GM18511 (cell line): ENCODE measurements at regions not wholly inside any gene's neighbourhood (a gene's known extent, or its start where the extent isn't known, plus 50 kb on each side); places are given as distances from the start of the nearest gene placed in this dataset.

Source experiments
- ATAC-seq: cut with Tn5 transposase; IDR thresholded peaks from one replicate; pipeline ENCODE4 v1.9.1; 2021; ENCODE audit warnings: mild to moderate bottlenecking, moderate library complexity; ENCODE audit not compliant: unreplicated experiment

- no peak for ATAC-seq
Measured at GRCh38 chr2:6326958-6327357, 538.7 kb downstream of the CMPK2 start.

DNA sequence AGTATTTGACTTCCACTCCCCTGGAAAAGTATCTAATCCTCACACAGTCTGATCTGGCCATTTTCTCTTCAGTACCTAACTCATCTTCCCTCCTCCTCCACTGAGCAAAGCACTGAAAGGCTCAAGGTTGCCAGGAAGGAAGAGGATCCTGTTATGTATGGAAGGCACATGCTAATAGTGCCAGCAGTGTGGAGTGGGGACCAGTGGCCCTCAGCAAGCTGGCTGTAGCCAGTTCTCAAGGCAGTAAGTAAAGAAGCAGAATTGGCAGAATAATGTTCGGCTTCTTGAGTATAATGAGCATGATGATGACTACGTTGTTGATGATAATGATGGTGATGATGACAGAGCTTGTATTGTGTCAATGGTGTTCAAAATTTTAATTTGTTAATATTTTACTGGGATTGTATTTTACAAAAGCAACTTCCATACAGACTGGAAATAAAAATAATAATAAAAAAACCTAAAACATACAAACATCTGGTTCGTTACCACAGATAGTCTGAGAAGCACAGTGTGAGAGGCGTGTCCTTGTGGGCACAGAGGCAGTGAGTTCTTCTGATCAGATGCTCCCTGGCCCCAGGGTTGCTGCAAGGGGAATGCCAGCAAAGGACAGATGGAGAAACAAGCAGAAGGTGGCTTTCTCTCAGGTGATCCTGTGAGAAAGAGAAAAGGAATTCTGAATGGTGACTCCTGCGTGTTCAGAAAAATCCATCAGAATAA lies 528.8 kb downstream of the CMPK2 start:
- ATAC-seq: no peak

- no peak for ATAC-seq
Measured at GRCh38 chr2:6337472-6337820, 528.3 kb downstream of the CMPK2 start.

DNA sequence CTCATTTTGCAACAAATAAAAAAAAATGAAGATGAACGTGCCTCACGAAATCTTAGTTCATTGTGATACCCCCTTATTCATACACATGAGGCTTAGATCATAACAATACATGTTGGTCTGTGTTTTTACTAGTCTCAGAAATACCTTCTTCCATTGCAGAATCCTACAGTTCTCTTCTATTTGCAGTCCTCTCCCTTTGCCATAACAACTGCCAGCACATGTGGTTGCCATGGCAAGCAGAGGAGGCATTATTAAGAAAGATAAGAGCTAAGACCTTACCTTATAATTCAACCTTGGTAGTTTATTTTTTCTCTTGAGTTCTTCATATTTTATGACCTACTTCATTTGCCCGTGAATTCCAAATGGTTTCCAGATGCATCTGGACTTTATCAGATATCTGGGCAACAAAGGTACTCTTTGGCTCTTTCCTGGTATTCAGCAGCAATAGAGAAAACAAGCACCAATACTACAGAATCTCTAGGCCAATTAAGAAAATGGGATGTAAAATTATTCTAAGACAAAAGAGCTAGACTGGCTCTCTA lies 524.0 kb downstream of the CMPK2 start:
- ATAC-seq: no peak

DNA sequence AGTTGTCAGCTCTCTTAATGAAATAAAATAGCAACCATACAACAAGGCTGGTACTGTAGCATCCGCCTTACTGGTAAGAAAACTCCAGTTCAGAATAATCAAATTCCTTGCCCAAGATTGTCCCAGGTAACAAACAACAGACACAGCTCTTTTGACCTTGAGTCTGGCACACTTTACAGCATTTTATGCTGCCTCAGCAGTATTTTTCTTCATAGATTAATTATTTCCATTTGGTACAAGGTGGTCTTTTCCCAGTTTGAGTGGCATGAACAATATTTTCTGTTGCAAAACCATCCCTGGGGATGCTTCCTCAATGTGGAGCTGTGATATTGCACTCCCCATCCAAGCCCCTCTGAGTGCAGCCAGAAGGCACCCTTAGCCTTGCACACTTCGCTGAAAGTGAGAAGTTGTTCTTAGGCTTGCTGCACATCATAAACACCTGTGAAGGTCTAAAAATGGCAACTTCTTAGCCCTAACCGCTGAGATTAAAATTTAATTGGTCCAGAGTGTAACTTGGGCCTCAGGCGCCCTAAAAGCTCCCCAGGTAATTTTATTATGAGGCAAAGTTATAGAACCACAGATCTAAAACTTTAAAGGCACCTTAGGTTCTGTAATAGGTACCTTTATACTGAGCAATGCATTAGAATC lies 523.3 kb downstream of the CMPK2 start:
- ATAC-seq: no peak

DNA sequence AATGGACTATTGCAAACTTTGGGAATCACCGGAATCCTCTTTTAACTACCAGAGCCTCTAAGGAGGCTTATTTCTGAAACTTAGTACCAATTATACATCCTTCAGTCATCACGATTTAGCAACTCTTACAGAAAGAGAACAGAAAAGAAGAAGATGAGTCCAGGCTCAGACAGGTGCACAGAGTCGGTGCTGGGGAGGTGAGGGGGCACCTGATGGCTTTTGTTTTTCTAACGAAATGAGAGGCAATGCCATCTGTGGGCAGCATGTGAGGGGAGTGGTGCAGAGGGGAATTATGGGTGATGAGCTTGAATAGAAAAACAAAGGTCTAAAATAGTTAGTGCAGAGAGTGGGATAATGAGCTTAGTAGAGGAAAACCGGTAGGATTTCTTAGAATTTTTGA lies 522.6 kb downstream of the CMPK2 start:
- ATAC-seq: no peak

GRCh38 chr2:6352247-6352646 lies 513.5 kb downstream of the CMPK2 start:
- ATAC-seq: peak; percentile 85

DNA sequence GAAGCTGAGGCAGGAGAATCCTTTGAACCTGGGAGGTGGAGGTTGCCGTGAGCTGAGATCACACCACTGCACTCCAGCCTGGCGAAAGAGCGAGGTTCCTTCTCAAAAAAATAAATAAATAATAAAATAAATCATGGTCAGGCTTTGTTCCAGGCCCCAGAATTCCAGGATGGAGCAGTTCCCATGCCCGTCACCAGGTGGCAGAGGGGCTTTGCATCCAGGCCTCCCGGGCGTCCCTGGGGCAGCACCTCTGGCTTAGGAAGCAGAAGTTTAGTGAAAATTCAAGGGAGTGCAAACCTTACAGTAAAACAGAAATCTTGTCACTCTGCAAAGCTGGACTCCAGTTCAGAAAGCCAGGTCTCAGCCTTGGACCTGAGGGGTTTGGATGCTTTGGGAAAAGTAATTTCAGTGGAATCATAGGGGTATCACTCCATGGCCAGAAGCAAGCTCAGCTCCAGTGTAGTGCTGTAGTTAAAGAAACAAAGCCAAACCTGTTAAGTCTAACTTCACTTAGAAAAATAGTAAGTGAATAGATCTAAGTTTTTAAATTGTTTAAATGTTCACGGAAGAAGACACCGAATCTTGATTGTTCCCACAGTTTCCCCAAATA lies 512.7 kb downstream of the CMPK2 start:
- no peak for ATAC-seq

DNA sequence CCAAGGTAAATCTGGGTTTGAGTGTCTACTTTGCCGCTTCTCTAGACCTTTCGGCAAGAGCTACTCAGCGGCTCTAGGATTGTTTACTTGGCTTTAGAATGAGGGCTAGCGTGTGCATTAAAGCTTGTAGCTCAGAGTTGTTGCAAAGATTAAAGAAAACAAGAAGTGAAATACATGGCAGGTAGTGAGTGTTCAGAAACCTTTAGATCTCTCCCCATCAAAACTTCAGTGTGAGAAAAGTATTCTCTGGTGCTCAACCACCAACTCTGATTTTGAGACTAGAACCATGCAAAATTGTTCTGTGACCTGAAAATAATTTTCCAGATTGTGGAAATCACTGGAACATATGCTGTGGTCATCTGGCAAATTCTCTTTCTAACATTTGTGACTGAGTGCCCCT lies 512.0 kb downstream of the CMPK2 start:
- ATAC-seq: no peak

- ATAC-seq: no peak
Measured at GRCh38 chr2:6354546-6354945, 511.2 kb downstream of the CMPK2 start.

- ATAC-seq: no peak
Measured at GRCh38 chr2:6355886-6356761, 509.6 kb downstream of the CMPK2 start.

DNA sequence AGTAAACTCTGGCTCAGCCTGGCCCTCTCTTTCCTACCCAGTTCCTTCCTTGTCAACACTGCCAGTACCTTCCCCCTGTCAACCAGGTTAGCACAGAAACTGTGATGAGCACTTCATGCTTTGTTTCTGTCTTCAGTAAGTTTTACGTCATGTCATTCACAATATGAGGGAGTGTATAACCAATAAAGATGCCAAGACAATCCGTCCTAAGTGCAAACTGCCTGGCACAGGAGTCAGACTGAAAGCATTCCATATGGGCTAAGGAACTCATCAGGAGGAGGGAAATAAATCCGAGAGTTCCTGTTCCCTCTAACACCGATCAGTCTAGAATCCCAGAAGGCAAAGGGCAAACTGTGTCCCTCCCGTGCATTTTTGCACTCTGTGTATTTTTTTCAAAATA lies 507.2 kb downstream of the CMPK2 start:
- no peak for ATAC-seq

DNA sequence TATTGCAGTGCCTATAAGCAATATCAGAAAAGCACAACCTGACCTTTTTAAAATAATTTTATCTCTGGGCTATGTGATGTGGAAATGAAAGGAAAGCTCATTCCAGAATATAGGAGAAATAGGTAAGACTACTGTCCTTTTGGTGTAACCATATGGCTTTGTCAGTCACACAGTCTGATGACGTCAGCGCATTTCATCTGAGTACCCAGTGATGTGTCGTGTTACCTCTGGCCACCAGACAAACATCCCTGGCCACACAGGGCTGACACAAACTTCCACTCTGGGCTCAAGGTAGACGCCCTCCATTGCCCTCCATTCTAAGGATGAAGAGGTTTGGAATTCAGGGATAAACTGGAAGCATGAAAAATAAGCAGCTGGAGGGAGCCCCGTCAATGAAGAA lies 506.7 kb downstream of the CMPK2 start:
- ATAC-seq: no peak

DNA sequence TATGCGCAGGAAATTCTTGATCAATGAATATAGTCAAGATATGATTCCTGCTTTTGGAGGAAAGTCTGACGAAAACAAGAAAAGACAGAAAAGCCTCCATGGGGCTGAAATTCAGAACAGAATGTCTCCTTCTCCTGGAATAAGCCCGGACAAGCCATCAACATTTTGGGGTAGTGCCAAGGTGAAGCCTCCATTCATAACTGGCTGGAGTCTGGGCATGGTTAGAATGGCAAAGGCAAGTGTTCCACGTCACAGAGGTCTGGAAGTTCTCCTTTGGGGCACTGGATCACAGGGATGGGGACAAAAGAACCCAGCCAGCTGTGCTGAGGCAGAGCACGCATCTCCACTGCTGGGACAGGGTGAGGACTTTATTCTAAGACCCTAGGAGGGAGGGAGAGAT lies 505.7 kb downstream of the CMPK2 start:
- ATAC-seq: no peak

GRCh38 chr2:6362671-6363450 lies 502.8 kb downstream of the CMPK2 start:
- ATAC-seq: no peak

- ATAC-seq: no peak
Measured at GRCh38 chr2:6368281-6368680, 497.4 kb downstream of the CMPK2 start.

DNA sequence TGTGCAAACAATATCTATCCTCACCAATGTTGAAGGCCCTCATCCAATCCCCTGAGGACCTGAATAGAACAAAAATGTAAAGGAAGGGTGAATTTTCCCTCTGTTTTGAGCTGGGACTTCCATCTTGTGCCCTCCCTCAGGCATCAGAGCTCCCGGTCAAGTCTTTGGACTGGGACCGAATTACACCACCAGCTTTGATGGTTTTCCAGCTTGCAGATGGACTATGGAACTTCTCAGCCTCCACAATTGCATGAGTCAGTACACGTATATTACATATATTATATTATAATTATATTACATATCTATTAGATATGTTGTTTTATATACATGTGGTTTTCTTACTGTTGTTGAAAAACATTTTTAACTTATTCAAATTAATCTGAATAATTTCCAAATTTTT lies 496.4 kb downstream of the CMPK2 start:
- no peak for ATAC-seq

DNA sequence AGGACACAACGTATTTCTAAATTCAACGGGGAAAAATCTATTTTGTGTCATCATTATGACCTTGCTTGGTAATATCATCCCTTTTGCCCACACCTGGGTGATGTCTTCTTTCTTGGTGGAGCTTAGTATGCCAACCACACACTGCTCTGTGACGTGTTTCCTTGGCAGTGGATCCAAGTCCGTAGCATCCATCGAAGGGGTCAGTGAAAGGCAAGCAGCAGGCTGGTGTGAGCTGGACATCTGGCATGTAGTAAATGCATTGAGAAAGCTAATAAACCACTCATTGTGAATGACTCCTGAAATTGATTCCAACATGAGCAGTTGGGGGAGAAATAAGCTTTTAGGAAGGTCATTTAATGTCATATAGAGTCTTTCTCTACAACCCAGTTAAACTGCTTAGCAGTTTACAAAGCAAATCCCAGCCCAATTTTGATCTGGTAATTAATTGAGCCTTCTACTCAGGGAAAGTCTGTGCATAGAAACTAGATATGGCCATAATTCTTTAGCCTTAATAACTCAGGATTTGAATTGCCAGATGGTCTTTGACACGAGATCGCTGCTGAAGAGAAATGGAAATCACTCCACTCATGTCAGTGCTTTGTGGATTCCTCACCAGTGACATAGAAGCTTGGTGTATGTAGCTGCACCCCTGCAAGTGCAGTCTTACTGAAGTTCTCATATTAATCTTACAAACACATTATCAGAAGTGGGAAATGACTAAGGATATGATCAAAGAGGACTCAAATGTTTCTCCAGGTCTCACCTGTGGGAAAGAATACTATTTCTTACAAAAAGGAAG lies 494.8 kb downstream of the CMPK2 start:
- ATAC-seq: no peak

- ATAC-seq: no peak
Measured at GRCh38 chr2:6372317-6372901, 493.3 kb downstream of the CMPK2 start.
